ELF-1 (cell line): ENCODE measurements at regions not wholly inside any gene's neighbourhood (a gene's known extent, or its start where the extent isn't known, plus 50 kb on each side); places are given as distances from the start of the nearest gene placed in this dataset.
"Not testable (repeated sequence)": the region's sequence is repeated elsewhere in the genome, so short reads cannot be mapped to it uniquely, and the experiment has no call there.

Experiments
- DNase-seq: peaks from one replicate; pipeline ENCODE4 v3.0.0-alpha.2; 2016; ENCODE audit warnings: low read depth, low spot score

DNA sequence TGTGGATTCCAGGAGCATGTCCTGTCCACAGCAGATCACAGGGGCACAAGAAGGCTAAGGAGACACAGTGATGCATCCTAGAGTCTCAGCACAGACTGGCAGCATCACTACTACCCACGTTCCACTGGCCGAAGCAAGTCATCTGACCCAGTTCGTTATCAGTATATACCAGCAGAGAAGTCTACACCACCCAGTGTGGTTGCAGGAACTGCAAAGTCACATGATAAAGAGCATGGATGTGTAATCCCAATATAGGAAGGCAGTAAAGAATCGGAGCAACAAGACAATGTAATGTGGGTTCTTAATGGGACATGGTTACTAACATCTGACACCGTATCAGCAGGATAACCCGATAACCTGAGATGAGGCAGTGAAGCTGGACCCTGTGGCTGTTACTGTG is 246.6 kb downstream of the RRAGC start:
- no peak for DNase-seq

DNA sequence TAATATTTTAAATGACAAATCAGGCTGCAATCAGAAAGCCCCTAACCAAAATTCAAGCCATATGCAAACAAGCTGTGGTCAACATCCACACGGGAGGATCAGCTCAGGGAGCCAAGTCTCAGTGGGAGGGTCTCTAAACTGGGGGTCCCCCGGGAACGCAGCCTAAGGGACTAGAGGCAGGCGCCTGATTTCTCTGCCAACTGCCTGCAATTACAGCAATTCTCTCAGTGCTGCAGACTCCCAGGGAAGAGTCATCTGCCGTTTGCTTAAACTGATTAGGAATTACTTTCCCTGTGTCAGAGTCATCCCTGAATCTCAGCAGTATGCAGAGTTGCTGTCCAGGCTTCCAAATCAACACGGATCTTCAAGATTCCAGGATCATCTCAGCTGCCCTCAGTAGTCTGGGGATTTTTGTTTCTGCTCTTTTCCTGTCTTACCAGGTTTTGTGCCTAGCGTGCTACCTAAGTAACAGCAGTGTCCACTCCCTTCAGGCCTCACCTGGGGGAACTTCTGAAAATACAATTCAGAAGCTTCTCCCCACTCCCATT is 247.8 kb downstream of the RRAGC start:
- DNase-seq = no peak

DNA sequence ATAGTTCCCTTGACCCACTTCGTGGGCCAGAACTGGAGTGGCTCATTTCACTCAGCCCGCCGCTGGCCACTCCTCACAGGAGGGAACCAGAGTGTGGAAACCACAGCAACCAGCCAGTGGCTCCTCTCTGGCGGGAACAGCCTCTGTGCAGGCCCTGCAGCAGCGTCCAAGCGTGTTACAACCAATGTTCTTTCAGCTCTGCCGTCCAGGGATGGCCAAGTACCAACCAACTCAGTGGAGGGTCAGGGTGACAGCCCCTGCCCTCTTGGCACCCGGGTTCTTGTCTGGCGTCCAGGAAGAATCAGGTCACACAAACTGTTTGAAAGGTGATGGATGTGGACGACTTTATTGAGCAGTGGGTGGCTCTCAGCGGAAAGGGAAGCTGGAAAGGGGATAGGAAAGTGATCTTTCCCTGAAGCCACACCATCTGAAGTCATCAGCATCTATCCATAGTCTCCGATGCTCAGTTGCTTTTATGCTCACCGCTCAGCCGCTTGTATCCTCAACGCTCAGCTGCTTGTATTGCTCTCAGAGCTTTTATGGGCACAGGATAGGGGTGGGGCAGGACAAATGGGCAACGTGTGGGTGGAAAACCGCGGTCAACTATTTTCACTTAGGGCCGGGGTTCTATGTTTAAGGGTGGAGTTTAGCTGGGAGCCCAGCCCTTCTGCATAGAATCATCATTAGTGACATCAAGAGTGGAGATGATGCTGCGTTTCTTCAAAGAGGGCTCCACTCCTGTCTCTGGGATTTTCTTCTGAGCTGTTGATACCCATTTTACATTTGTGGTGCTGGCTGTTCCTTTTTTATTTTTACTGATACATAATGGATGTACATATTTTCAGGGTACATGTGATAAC is 250.2 kb downstream of the RRAGC start:
- DNase-seq = no peak

DNA sequence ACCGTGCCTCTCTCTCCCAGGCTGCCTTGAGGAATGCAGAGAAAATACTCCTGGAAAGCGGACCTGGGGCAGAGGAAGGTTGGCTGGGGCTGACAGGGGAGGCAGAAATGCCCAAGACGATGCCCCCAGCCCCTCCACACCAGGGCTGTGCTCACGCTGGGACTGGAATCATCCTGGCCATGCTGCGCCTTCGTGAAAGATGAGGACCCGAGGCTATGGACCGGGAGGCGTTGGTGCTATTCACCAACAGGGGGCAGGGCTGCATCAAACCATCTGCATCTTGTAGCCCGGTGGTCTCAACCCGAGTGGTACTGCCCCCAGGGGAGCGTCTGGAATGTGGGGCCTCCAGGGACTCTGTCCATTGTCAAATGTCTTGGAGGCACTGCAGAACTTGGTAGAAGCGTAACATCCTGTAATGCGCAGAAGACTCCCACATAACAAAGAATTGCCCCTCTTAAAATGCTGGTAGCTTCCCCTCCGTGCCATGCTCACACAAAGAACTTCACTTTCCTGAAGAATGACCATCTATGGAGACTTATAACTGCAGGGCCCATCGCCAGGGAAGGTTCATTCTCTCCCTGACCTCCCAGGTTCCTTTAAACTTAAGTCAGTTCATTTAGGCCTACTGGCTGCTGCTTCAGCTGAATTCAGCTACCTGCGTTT is 251.2 kb downstream of the RRAGC start:
- DNase-seq = peak; percentile 93

DNA sequence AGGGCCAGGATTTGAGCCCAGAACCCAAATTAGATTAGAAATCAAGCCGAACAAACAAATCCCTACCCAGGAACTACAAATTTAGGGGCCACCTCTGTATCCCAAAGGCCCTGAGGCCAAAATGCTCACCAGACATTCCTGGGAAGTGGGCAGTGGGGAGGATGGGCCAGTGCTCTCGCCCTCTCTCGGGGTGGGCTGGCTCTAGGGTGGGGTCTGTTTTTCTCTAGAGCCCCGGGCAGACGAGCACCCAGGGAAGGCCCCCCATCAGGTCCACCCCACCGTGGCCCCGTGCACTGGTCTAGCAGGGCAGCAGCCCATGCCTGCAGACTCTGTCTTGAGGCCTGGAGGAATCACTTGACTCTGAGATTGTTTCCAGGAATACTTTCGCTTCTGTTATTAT is 252.0 kb downstream of the RRAGC start:
- no peak for DNase-seq

DNA sequence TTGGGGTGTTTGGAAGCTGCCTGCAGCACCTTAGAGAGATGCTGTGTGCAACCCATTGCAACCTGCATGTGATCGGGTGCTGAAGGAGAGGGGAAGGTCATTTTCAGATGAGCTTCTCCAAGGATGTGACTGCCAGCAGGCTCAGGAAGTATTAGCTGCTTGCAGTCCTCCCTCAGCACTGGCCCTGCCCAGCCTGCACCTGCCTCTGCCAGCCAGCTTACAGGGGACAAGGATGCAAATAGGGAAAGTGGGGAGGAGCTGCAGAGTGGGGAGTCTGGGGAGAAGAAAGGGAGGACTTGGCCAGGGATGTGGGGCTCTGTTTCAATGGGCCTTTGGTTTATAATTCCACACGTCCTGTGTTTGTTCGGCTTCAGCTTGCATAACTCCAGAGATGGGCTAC is 254.5 kb downstream of the RRAGC start:
- no peak for DNase-seq

DNA sequence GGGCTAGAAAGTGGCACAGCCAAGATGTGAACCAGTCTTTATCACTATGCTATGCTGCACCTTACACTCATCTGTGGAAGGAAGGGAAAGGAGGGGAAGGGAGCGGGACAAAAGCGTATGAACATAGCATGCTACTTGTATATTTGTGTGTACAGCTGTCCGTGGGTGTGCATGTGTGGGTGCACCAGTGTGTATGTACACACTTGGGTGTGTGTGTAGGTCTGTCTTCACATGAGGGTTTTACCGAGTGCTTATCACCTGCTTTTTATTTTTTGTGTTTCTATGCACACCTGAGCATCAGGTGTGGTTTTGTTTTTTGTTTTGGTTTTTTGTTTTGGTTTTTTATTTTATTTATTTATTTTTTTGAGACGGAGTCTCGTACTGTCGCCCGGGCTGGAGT is 255.7 kb downstream of the RRAGC start:
- DNase-seq = no peak

DNA sequence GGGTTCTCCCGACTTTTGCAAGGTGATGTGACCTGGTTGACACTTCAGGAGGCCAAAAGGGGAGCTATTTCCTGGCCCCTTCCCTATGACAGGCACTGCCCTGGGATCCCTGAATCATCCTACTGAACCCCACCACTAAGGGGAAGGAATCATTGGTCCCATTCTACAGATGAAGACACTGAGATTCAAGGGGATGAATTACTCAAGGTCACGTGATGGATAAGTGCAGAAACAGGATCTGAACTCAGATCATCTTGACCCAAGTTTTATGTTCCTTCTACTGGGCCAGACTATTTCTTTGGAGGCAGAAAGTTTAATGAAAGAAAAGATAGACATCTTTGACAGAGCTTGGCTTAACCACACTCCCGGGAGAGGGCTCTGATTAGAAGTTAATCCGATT is 258.7 kb downstream of the RRAGC start:
- DNase-seq = no peak

DNA sequence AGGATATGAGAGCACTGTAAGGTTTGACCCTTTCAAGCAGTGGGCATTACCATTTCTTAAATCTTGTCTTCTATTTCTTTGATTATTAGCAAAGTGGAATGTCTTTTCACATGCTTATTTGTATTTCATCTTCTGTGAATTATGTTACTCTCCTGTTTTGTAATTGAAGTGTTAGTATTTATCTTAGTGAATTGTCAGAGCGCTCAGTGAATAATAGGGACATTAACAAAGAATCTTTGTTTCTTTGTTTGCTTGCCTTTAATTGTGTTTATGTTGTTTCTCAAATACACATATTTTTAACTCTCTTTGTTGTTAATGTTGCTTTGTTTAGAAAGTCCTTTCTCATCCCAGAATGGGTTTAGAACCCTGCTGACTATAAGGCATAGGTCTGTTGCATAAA is 259.3 kb downstream of the RRAGC start:
- DNase-seq = no peak

DNA sequence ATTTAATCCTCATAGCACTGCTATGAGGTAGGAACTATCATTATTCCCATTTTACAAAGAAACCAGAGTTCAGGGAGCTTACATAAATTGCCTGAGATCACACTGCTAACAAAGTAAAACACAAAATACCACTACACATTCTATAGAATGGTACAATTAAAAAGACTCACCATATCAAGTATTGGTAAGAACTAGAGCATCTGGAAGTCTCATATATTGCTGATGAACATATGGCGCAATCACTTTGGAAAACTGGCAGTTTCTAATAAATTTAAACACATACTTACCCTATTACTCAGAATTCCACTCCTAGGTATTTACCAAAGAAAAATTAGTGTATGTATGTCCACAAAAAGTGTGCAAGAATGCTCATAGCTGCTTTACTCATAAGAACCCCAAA is 261.5 kb downstream of the RRAGC start:
- no peak for DNase-seq

DNA sequence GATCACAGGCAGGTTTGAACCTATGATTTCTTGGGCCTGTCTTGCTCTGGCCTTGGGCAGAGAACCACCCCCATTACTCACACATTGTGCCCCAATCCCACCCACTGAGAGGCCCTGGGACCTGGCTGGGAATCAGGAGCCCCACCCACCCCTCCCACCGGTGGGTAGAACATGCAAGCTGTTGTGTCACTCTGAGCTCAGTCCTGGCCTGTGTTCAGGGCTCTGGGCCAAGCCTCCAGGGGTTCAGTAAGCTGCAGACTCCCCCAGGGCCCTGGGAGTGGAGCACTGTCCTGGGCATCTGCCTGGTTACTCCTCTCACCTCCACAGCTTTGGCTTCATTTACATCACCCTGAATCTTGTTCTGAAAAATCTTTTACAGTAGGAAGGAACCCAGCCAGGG is 270.5 kb downstream of the RRAGC start:
- DNase-seq = no peak

DNA sequence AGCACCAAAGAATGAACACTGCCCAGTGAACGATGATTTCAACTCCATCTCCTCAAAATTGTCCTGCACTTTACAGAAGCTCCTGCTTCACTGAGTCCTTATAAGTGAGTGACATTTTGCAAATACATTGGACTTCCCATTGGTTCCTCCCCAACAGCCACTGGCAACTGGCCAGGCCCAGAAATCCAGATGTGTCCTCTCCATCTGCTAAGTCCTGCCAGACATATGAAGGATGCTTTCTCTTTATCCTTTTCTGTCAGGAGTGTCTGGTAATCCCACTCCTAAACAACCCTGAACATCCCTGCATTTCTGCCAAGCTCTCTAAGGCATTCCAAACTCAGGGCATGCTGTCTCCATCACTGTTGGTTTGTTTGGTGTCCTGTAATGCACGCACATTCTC is 271.8 kb downstream of the RRAGC start:
- DNase-seq = no peak

DNA sequence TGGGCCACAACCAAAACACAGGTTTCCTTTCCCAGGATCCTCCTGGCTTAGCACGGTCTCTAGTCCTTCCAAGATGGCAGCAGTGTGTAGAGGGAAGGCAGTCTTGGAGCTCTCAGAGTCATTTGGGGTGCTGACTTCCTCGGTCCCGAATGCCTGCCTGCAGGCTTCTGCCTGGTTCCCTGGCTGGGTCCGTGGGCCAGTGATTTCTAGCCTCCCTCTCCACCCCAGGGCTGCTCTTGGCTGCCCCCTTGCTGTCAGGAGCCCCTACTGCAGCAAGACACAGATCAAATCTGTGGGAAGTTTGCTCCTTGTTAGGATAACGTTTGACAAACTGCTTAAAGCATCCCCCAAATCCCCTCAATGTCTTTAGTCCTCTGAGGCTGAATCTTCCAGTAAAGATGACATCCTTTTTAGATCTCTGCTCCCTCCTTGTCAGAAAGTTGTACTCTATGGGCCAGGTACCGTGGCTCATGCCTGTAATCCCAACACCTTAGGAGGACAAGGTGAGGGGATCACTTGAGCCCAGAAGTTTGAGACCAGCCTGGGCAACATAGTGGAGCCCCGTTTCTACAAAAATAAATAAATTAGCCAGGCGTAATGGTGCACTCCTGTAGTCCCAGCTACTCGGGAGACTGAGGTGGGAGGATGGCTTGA is 272.5 kb downstream of the RRAGC start:
- DNase-seq = peak; percentile 74

DNA sequence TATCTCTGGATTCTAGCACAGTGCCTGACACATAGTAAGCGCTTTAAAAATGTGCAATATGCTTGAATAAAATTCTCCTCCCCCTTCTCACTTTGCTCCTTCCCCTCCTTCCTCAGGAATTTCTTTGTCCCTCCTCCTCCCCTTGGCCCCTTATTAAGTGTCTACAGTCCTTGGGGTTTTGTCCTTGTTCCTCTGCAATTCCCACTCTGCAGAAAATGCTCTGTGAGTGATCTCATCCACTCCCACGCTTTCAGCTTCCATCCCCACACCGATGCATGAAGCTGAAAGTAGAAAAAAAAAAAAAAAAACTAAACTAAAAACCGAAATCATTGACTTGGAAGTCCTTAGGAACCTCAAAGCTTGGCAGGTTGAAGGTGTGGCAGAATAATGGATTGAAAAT is 273.6 kb downstream of the RRAGC start:
- no peak for DNase-seq

DNA sequence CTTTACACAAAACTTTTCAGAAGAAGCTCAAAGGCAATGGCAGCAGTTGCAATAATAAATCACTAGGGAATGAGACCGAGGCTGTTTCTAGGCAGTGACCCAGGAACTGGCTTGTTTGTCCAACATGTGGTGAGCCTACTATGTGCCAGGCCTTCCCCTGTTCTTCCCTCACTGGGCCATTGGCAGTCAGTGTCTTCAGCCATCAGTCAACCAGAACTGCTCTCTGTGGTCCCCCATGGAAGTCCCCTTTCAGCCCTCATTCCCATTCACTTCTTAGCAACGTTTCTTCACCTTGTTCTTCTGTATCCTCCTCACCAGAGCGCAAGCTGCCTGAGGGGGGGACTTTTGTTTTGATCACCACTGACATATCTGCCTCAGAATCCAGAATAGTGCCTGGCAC is 274.1 kb downstream of the RRAGC start:
- DNase-seq = no peak

DNA sequence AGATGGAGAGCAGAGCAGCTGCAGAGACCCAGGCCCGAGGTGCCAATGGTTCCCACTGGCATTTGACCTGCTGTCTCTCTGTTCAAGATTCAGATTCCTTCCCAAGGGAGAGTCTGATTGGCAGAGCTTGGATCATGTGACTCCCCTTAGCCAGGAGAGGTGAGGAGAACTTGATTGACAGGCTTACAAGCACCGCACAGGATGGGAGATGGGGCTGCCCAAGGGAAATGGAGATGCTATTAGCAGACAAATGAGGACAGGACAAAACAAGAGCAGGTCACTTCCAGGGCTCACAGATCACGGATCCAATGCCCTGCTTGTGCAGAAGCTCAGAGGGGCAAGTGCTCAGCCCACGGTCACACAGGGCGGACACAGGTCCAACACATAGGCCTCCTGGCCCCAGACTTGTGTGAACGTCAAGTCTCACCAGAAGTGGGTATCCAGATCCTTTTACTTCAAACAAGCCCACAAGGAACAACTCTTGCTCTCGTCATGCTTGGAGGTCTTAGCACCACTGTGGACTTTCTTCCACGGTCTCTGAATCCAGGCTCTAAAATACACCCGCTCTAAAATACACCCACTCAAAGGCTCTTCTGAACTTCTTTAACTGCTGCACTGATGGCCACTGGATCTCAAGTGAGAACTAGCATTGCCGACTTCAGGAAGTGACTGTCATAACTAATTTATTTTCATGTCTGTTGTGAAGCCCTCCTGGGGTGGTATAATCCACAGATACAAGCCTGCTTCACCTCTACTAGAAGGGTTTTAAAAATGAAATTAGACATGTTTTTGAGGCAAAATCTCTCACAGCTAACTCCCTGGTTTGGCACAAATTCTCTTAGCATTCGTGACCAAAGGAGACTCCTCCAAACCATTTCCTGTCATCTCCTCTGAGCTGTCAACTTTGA is 274.9 kb downstream of the RRAGC start:
- DNase-seq = no peak

DNA sequence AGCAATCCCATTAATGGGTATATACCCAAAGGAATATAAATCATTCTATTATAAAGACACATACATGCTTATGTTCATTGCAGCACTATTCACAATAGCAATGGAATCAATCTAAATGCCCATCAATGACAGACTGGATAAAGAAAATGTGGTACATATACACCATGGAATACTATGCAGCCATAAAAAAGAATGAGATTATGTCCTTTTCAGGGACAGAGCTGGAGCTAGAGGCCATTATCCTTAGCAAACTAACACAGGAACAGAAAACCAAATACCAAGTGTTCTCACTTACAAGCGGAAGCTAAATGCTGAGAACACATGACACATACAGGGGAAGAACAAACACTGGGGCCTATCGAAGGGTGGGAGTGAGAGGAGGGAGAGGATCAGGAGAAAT is 276.3 kb downstream of the RRAGC start:
- not testable (repeated sequence) for DNase-seq

DNA sequence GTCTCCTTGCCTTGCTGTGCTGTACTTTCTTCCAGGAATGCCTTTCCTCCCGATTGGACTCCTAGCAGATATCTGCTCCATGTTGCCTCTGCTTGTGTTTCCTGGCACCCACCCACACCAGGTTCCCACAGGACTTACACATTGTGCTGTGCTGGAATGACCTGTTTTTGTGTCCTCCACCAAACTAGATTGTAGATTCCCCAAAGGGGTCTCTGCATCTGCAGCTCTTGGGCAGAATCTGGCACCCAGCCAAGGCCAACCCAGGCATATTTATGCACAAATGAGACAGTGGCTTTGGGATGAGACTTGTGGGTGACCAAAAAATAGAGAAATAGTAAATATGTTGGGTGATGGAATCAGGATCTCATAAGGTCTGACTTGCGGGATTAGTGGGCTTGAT is 278.2 kb downstream of the RRAGC start:
- no peak for DNase-seq

DNA sequence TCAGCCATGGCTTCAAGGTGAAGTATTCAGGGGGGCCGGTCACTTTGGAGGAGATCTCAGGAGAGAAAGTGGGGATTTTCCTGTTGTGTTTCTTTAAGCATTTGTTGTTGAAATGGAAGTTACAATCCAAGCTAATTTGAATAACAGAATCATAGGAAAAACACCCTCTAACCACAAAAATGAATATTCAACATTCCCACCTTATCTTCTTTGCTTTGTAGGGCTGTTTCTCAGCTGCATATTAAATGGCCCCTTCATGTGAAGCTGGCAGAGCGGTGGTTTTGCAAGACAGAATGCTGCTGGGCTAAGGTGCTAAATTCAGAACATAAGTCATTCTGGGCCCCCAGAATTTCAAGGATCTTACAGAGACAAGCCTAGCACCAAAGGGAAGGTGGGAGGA is 279.0 kb downstream of the RRAGC start:
- no peak for DNase-seq

DNA sequence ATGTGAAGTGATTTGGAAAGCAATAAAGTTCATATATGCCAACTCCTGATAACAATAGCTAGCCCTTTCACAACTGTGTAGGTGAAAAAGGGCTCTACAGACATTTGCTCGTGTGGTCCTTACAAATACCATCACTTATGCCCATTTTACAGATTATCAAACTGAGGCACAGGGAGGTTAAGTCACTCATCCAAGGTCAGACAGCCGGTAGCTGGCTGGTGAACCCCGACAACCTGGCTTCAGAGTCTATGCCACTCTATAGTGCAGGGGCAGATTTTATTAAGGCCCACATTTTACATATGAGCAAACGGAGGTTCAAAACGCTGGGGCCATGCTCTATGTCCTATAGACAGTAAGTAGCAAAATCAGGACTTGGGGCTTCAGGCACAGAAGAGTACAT is 280.5 kb downstream of the RRAGC start:
- no peak for DNase-seq

DNA sequence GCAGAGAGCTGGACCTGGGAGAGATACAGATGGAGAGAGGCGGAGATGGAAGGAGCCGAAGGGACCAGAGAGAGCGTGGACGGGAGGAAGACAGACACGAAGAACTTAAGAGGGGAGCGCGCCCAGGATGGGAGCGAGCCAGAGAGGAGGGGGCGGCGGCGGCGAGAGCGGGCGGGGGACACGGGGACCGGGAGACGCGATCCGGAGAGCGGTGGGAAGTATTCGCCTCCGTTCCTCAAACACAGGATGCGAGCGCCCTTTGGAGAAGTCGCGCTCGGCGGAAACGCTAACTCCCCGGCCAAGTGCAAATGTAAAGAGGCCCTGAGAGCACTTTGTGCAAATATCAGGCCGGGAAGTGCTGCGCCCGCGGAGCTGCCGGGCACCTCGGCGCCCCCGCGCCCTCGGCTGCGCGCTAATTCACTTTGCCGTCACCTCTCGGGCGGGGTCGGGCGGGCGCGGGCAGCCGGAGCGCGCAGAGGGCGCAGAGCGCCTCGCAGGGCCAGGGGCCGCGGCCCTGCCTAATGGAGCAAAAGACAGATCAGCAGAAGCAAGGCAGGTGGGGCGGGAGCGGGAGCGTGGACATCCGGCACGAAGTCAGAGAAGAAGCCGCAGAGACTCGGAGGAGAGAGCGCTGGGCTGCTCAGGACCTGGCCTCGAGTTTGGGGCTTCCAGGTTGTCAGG is 281.2 kb downstream of the RRAGC start:
- peak; percentile 35 for DNase-seq
